GM18909 (cell line): ENCODE measurements at regions not wholly inside any gene's neighbourhood (a gene's known extent, or its start where the extent isn't known, plus 50 kb on each side); places are given as distances from the start of the nearest gene placed in this dataset.
"Not testable (repeated sequence)": the region's sequence is repeated elsewhere in the genome, so short reads cannot be mapped to it uniquely, and the experiment has no call there.

Experiments used
- ATAC-seq: cut with Tn5 transposase; IDR thresholded peaks from one replicate; pipeline ENCODE4 v1.9.1; 2021; ENCODE audit warnings: mild to moderate bottlenecking; ENCODE audit not compliant: unreplicated experiment, poor library complexity

DNA sequence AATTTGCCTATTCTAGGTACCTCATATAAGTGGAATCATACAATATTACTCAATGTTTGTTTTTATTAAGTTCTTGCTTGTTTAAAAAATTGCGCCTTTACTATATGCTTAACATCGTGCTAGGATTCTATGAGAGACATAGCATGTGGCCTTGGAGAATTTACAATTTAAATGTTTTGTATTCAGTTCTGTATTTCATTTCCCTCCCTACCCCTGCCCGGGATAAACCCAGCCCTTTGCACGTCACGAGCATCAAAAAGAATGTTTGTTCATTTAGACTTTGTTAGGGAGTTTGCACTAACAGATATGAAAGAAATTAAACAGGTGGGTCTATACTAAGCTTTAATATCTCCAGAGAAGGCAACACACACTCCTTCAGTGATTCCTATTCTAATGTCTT, 75.7 kb downstream of the C18orf54 start:
- no peak for ATAC-seq

- ATAC-seq = no peak
These were observed 76.2 kb downstream of the C18orf54 start for GRCh38 chr18:54433857-54434256.

GRCh38 chr18:54434453-54434852, 76.7 kb downstream of the C18orf54 start:
- no peak for ATAC-seq

GRCh38 chr18:54436501-54436900, 78.8 kb downstream of the C18orf54 start:
- ATAC-seq = no peak

- ATAC-seq = no peak
These were observed 82.6 kb downstream of the C18orf54 start for GRCh38 chr18:54440292-54440691.

DNA sequence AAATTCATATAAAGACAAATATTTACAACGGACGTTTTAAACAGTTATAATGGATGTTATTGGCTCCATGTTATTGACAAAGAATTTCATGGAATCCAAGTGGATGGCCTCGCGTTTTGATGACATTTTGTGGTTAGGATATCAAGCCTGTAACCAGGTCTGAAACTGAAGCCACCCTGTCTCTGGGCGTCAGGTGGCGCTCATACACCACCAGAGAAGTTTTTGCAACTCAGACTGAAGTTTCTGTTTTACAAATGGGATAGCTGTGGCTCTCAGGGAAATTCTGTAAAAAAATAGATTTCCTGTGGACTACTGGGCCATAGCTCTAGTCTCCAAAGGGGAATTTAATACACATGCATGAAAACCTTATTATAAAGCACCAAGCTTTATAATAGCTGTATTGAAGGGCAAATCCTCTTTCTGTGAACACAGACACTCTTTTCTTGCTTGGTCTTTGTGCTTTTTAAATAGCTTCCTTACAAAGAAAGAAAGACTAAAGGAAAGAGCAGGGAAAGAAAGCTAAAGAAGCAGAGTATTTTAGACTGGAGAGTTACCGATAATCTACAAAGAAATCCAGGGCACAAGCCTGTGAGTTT, 86.7 kb downstream of the C18orf54 start:
- ATAC-seq = peak; percentile 85

DNA sequence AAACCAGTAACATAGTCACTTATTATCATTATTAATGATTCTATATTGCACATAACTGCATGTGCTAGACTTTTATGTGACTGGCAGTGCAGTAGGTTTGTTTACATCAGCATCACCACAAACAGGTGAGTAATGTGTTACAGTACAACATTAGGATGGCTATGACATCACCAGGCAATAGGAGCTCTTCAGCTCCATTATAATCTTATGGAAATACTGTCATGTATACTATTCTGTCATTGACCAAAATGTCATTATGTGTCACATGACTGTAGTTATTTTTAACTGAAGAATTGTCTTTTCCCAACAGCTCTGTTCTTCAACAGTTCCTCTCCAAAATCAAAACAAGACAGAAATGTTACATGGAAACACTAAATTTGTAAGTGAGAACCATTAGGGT, 96.3 kb downstream of the C18orf54 start:
- no peak for ATAC-seq

GRCh38 chr18:54465502-54465901, 107.8 kb downstream of the C18orf54 start:
- ATAC-seq = no peak

DNA sequence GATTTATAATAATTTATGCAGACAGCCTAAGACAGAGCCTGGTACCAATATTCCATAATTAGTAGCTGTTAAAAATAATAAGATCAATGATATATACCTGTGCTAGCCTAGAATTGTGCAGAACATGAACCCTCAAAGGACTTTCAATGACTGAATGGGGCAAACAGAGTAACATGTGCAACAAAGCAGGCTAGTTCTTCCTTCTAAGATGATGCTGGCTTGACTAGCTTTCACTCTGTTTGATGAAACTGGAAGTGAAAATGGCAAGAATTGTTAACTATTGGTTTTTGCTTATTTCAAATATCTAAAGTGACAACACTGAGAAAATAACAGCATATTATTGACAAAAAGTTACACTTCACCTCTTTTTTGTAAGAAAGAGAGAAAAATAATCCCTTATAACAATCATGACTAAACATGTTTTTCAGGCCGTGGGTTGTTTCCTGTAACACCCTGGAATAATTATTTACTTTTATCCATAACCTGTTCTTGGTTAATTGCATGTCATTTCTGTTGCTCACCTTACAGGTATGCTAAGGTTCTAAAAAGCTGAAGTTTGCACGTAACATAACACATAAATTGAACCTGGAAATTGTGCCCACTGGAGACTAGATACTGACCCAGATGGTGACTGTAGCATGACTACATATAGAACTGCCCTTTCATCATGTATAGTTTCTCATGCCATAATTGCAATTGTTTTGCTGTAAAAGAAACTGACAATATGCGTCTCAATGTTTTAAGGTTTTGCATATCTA, 108.7 kb downstream of the C18orf54 start:
- no peak for ATAC-seq

GRCh38 chr18:54479365-54479764, 111.7 kb upstream of the DYNAP start:
- ATAC-seq = no peak

GRCh38 chr18:54480616-54481015, 110.4 kb upstream of the DYNAP start:
- no peak for ATAC-seq

GRCh38 chr18:54502451-54502850, 88.6 kb upstream of the DYNAP start:
- ATAC-seq = not testable (repeated sequence)

GRCh38 chr18:54503131-54503894, 87.7 kb upstream of the DYNAP start:
- no peak for ATAC-seq

DNA sequence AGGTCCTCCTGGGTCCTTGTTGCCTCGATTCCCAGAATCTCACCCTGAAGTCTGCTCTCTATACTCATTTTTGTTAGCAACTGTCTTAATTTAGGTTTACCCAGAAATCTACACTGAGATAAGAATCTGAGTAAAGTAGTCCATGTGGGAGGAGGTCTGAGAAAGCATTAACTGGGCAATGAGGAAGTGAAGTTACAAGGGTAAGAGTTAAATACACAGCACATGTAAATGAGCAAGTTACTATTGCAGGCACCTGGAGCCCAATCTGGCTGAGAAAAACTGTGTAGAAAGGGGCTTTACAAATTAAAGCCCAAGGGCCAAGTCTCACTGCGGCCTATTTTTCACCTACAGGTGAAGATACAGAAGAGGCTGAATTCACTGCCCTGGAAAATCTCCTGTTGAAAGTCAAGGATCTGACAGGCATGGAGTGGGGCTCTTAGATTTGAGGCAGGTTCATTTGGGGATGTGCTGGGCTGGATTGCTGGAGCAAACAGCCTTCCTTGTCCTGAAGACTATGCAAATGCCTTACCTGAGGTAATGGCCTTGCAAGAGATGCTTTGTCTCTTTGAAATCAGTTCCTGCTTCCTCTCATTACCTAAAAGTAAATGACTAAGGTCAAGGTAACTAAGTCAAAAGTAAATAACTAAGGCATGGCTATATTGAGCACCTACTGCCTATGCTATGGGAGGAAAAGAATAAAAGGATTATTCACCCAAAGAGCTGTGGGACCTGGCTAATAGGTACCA, 84.4 kb upstream of the DYNAP start:
- peak; percentile 52 for ATAC-seq

GRCh38 chr18:54509793-54510192, 81.3 kb upstream of the DYNAP start:
- no peak for ATAC-seq

GRCh38 chr18:54515149-54515548, 75.9 kb upstream of the DYNAP start:
- ATAC-seq = no peak

DNA sequence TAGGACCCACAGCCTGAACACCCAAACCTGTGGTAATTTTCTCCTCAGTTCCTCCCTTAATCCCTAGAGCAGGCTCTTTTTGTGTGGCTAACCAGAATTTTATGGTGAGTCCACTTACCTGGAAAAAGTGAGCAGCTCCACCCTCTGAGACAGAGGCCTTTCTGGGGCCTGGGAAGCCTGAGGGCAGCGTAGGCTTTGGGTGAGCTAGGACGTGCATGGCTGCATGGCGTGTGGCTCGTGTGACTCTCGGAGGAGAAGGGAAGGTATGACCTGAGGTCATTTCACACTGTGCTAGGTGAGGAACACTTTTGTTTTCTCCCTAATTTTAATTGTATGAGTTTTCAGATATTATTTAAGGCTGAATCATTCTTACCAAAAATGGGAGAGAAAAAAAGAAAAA, 73.5 kb upstream of the DYNAP start:
- no peak for ATAC-seq

DNA sequence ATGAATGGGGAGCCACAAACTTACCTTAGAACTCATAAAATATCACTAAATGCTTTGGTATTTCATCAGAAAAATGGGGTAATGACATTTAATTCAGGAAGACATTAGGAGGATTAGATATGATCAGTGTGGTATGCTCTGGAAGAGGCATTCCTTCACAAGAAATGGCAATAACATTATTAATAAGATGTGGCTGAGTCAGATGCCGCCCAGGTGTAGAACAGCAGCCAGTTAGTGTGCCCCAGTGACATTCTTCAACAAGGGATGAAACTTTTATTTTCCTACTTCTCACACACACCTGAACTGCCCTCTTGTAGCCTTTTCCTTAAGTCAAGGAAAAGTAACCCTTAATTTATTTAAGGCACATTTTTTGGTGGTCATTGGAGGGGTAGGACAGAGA, 69.2 kb upstream of the DYNAP start:
- ATAC-seq = no peak

DNA sequence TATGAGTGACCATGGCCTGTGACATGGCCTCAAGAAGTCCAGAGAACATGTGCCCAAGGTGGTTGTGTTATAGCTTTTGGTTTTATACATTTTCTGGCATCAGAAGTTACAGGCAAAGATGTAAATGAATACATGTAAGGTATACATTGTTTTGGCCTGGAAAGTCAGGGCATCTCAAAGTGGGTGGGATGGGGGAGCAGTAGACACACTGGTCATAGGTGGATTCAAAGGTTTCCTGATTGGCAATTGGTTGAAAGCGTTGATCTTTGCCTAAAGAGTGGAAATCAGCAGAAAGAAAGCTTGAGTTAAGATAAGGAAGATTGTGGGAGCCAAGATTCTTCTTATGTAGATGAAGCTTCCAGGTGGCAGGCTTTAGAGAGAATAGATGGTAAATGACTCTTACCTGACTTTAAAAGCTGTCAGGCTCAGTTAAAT, 62.1 kb upstream of the DYNAP start:
- ATAC-seq = no peak

DNA sequence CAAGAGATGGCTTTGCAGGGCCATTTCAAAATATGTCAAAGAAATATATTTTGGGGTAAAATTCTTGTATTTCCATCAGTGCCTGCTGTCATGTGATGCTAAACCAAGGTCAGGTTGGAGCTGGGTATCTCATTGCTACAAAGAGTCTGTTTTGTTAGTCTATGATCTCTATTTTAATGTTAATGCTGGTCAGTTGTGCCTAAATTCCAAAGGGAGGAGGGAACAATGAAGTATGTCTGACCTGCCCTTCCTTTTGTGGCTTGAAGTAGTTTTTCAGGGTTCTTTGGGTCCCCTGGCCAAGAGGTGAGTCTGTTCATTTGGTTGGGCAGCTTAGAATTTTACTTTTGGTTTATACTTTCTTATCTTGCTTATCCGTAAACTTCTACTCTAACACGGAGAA, 61.6 kb upstream of the DYNAP start:
- no peak for ATAC-seq

- no peak for ATAC-seq
These were observed 60.8 kb upstream of the DYNAP start for GRCh38 chr18:54530285-54530684.
